ENCODE measurements at regions not wholly inside any gene's neighbourhood (a gene's known extent, or its start where the extent isn't known, plus 50 kb on each side); places are given as distances from the start of the nearest gene placed in this dataset.

DNA sequence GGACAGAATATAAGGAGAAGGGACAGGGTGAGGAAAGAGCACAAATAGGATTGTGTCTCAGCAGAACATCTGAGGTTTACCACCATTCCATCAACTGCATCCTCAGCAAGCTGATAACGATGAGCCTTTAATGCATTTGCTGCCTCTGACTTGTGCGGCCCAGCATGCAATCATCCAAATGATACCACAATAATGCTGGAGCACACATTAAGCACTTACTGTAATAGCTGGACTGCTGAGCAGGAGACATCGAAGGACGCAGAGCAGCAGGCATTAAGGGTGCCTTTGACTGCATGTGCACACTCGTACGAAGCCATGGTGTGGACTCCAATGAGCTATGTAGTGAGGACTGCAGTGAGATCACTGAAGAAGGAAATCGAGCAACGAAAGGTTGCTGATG lies 469.4 kb downstream of the FOXO1 start:
- Histone ChIP-seq H4K20me1 (ENCODE audit: control insufficient read depth, extremely low read depth, insufficient read depth, low read length) (no peaks in the 10 kb centered on the region), H3K4me2 (ENCODE audit: control insufficient read depth, extremely low read depth, insufficient read depth, low read depth, low read length) (no peak overlapping the region), H3K9me1 (ENCODE audit: control insufficient read depth, extremely low read depth, insufficient read depth, low read length) (no peaks in the 10 kb centered on the region), H2AFZ (ENCODE audit: control insufficient read depth, low read length) (no peak overlapping the region), H3K9me3 (ENCODE audit: control insufficient read depth, low read depth, low read length) (no peaks in the 10 kb centered on the region), H3K4me1 (ENCODE audit: control insufficient read depth, extremely low read depth, insufficient read depth, low read length) (no peaks in the 10 kb centered on the region), H3K27ac (ENCODE audit: control insufficient read depth, insufficient read depth, low read length) (no peak overlapping the region), H3K79me2 (ENCODE audit: control insufficient read depth, insufficient read depth, low read length) (no peaks in the 10 kb centered on the region), H3K9ac (ENCODE audit: control insufficient read depth, extremely low read depth, insufficient read depth, low read length) (no peak overlapping the region), H3K36me3 (ENCODE audit: control insufficient read depth in 2 of 2, extremely low read depth in 1 of 2, insufficient read depth in 2 of 2, low read length in 2 of 2) (no peaks in the 10 kb centered on the region), H3K27me3 (ENCODE audit: control insufficient read depth, extremely low read depth, insufficient read depth, low read length) (no peaks in the 10 kb centered on the region), H3K4me3 (ENCODE audit: control insufficient read depth in 2 of 3, extremely low read depth in 1 of 3, insufficient read depth in 2 of 3, low read depth in 1 of 3, low read length in 3 of 3) (no peak overlapping the region)
- TF ChIP-seq, protein P1, sequence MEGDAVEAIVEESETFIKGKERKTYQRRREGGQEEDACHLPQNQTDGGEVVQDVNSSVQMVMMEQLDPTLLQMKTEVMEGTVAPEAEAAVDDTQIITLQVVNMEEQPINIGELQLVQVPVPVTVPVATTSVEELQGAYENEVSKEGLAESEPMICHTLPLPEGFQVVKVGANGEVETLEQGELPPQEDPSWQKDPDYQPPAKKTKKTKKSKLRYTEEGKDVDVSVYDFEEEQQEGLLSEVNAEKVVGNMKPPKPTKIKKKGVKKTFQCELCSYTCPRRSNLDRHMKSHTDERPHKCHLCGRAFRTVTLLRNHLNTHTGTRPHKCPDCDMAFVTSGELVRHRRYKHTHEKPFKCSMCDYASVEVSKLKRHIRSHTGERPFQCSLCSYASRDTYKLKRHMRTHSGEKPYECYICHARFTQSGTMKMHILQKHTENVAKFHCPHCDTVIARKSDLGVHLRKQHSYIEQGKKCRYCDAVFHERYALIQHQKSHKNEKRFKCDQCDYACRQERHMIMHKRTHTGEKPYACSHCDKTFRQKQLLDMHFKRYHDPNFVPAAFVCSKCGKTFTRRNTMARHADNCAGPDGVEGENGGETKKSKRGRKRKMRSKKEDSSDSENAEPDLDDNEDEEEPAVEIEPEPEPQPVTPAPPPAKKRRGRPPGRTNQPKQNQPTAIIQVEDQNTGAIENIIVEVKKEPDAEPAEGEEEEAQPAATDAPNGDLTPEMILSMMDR (optimal IDR thresholded peaks at IDR 0.05 in 1 of 3, IDR thresholded peaks at IDR 0.05 in 1 of 3, conservative IDR thresholded peaks at IDR 0.05 in 1 of 3; ENCODE audit: extremely low read depth in 1 of 3, insufficient read depth in 2 of 3, low read length in 3 of 3), result no peak
- no peak for TF ChIP-seq EZH2 (IDR thresholded peaks at IDR 0.05; ENCODE audit: low read length)
- DNase-seq (ENCODE audit: low read depth, low spot score) (no peak), FAIRE-seq (no peak)
- dilution Hi-C loops (cut with MboI; ENCODE audit: extremely low pct_ligation_motif_present, low sequenced_read_pairs), result no loop called here

DNA sequence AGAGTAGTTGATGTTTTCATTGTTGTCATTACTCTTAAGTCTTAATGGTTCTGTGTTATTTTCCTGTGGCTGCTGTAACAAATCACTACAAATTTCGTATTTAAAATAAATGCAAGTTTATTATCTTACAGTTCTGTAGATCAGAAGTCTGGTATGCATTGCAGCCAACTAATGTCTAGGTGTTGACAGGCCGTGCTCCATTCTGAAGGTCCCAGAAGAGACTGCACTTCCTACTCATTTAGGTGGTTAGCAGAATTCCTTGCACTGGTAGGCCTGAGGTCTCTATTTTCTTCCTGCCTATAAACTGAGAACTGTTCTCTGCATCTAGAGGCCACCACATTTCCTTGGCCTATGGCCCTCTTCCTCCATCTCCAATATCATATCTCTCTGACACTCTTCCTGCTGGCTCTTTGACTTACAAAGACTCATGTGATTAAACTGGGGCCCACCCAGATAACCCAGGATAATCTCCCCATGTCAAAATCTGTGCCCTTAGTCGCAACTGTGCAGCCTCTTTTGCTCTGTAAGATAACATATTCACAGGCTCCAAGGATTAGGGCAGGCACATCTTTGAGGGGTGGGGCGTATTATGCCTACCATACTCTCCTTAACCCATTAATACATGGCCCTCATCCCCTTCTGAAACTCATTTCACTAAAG lies 468.4 kb downstream of the FOXO1 start:
- no peaks in the 10 kb centered on the region for H3K27me3 ChIP-seq (ENCODE audit: control insufficient read depth, extremely low read depth, insufficient read depth, low read length)
- no peaks in the 10 kb centered on the region for H3K9me3 ChIP-seq (ENCODE audit: control insufficient read depth, low read depth, low read length)
- no peak overlapping the region for H3K27ac ChIP-seq (ENCODE audit: control insufficient read depth, insufficient read depth, low read length)
- DNase-seq (ENCODE audit: low read depth, low spot score) (no peak), FAIRE-seq (no peak)
- H3K4me2 ChIP-seq (ENCODE audit: control insufficient read depth, extremely low read depth, insufficient read depth, low read depth, low read length), result no peak overlapping the region
- no peak overlapping the region for H3K9ac ChIP-seq (ENCODE audit: control insufficient read depth, extremely low read depth, insufficient read depth, low read length)
- H2AFZ ChIP-seq (ENCODE audit: control insufficient read depth, low read length), result no peak overlapping the region
- TF ChIP-seq EZH2 (IDR thresholded peaks at IDR 0.05; ENCODE audit: low read length), result no peak
- TF ChIP-seq, protein P1 (optimal IDR thresholded peaks at IDR 0.05 in 1 of 3, IDR thresholded peaks at IDR 0.05 in 1 of 3, conservative IDR thresholded peaks at IDR 0.05 in 1 of 3; ENCODE audit: extremely low read depth in 1 of 3, insufficient read depth in 2 of 3, low read length in 3 of 3), result no peak
- dilution Hi-C loops (cut with MboI; ENCODE audit: extremely low pct_ligation_motif_present, low sequenced_read_pairs), result no loop called here
- no peaks in the 10 kb centered on the region for H3K79me2 ChIP-seq (ENCODE audit: control insufficient read depth, insufficient read depth, low read length)
- no peak overlapping the region for H3K4me3 ChIP-seq (ENCODE audit: control insufficient read depth in 2 of 3, extremely low read depth in 1 of 3, insufficient read depth in 2 of 3, low read depth in 1 of 3, low read length in 3 of 3)
- no peaks in the 10 kb centered on the region for H4K20me1 ChIP-seq (ENCODE audit: control insufficient read depth, extremely low read depth, insufficient read depth, low read length)
- no peaks in the 10 kb centered on the region for H3K36me3 ChIP-seq (ENCODE audit: control insufficient read depth in 2 of 2, extremely low read depth in 1 of 2, insufficient read depth in 2 of 2, low read length in 2 of 2)
- no peaks in the 10 kb centered on the region for H3K9me1 ChIP-seq (ENCODE audit: control insufficient read depth, extremely low read depth, insufficient read depth, low read length)
- no peaks in the 10 kb centered on the region for H3K4me1 ChIP-seq (ENCODE audit: control insufficient read depth, extremely low read depth, insufficient read depth, low read length)

Data from keratinocyte (primary cell).